Stimulated activated CD8-positive, alpha-beta memory T cell treated with anti-CD3 and anti-CD28 coated beads, Interleukin-15, amount 100 ng/mL, for 1 hour (primary cell): ENCODE measurements at regions not wholly inside any gene's neighbourhood (a gene's known extent, or its start where the extent isn't known, plus 50 kb on each side); places are given as distances from the start of the nearest gene placed in this dataset.

Source experiments
- DNase-seq: peaks from one replicate; pipeline ENCODE4 v3.0.0-alpha.2; 2020; ENCODE audit warnings: low read depth

- no peak for DNase-seq
Observed at GRCh38 chr9:117860849-117861248, 156.6 kb downstream of the TLR4 start.

- DNase-seq, result no peak
Observed at GRCh38 chr9:117864385-117865057, 160.3 kb downstream of the TLR4 start.

- DNase-seq, result no peak
Observed at GRCh38 chr9:117868594-117868993, 164.4 kb downstream of the TLR4 start.

- DNase-seq, result no peak
Observed at GRCh38 chr9:117869287-117869686, 165.1 kb downstream of the TLR4 start.

- no peak for DNase-seq
Observed at GRCh38 chr9:117869712-117870111, 165.5 kb downstream of the TLR4 start.

GRCh38 chr9:117873664-117874063 is 169.5 kb downstream of the TLR4 start:
- DNase-seq, result no peak

GRCh38 chr9:117875886-117876285 is 171.7 kb downstream of the TLR4 start:
- no peak for DNase-seq

GRCh38 chr9:117882171-117882570 is 178.0 kb downstream of the TLR4 start:
- no peak for DNase-seq

GRCh38 chr9:117886616-117887015 is 182.4 kb downstream of the TLR4 start:
- DNase-seq, result no peak

GRCh38 chr9:117887383-117887782 is 183.2 kb downstream of the TLR4 start:
- no peak for DNase-seq

GRCh38 chr9:117887941-117888340 is 183.7 kb downstream of the TLR4 start:
- no peak for DNase-seq

- DNase-seq, result no peak
Observed at GRCh38 chr9:117903453-117903852, 199.2 kb downstream of the TLR4 start.

- DNase-seq, result no peak
Observed at GRCh38 chr9:117906763-117907162, 202.6 kb downstream of the TLR4 start.

- no peak for DNase-seq
Observed at GRCh38 chr9:117907420-117907819, 203.2 kb downstream of the TLR4 start.

GRCh38 chr9:117916291-117916690 is 212.1 kb downstream of the TLR4 start:
- no peak for DNase-seq

GRCh38 chr9:117917873-117918272 is 213.7 kb downstream of the TLR4 start:
- DNase-seq, result no peak

- DNase-seq, result no peak
Observed at GRCh38 chr9:117919538-117919937, 215.3 kb downstream of the TLR4 start.

GRCh38 chr9:117926031-117926658 is 221.9 kb downstream of the TLR4 start:
- DNase-seq, result no peak

GRCh38 chr9:117927354-117927753 is 223.2 kb downstream of the TLR4 start:
- DNase-seq, result no peak

GRCh38 chr9:117929868-117930267 is 225.7 kb downstream of the TLR4 start:
- no peak for DNase-seq

- no peak for DNase-seq
Observed at GRCh38 chr9:117932585-117932984, 228.4 kb downstream of the TLR4 start.

- DNase-seq, result no peak
Observed at GRCh38 chr9:117936185-117937130, 232.3 kb downstream of the TLR4 start.

GRCh38 chr9:117938086-117938485 is 233.9 kb downstream of the TLR4 start:
- DNase-seq, result no peak
